Amniotic epithelial cell (primary cell): ENCODE measurements at regions not wholly inside any gene's neighbourhood (a gene's known extent, or its start where the extent isn't known, plus 50 kb on each side); places are given as distances from the start of the nearest gene placed in this dataset.
"Not testable (repeated sequence)": the region's sequence is repeated elsewhere in the genome, so short reads cannot be mapped to it uniquely, and the experiment has no call there.

Experiments
- DNase-seq: peaks from one replicate; pipeline ENCODE4 v3.0.0-alpha.2; 2010; ENCODE audit warnings: low read depth

DNA sequence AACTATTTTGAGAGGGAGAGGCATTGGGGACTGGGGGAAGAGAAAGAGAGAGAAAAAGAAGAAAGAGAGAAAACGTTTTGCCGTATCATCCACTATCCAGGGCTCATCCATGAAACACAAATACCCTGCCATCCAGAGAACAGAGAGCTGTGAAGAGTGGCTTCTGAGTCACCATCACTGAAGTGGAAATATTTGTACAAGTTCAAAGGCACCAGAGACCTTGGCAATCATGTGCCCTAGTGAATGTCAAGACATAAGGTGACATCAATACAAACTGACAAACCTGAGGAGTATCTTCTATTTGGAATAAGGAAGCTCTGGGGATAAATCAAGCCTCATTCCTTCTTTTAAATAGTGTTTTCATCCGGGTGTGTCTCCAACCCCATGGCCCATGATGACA is 197.2 kb upstream of the PROX1 start:
- DNase-seq = no peak

GRCh38 chr1:213793482-213794067 is 194.2 kb upstream of the PROX1 start:
- no peak for DNase-seq

- DNase-seq = no peak
Observed at GRCh38 chr1:213796525-213796924, 191.2 kb upstream of the PROX1 start.

GRCh38 chr1:213808288-213808687 is 179.5 kb upstream of the PROX1 start:
- DNase-seq = not testable (repeated sequence)

- DNase-seq = no peak
Observed at GRCh38 chr1:213817156-213817555, 170.6 kb upstream of the PROX1 start.

DNA sequence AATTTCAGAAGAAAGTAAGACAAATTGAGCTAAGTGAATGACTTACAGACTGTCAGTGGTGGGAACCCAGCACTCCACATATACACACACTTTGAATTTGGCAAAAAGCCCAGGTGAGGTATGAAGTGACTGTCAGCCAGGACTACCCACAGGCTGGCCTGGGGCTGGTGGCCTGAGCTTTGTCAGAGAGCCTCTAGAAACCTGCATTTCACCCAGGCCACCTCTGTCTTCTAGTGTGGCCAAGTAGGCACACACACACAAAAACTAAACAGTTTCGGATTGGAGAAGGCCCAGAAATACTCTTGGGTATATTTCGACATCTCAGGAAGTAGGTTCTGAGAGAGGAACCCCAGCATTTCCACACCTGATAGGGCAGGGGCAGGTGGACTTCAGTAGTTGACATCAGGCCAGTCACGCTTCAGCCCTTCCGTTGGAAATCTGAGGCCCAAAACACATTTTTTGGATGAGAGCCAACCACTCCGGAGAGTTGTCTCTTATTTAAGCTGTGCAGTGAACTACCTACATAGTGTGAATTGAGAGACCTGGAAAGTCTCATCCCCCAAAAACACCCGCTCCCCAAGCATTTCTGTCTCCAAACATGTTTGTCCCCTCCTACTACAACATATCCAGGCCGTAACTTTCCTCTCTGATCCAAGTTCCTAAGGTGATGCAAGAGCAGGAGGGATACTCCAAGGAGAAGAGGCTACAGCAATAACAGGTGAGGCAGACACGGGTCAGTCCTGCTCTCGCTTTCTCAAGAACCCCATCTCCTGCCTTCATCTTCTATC is 167.2 kb upstream of the PROX1 start:
- DNase-seq = no peak

- DNase-seq = no peak
Observed at GRCh38 chr1:213821175-213821942, 166.4 kb upstream of the PROX1 start.

GRCh38 chr1:213821943-213822334 is 165.8 kb upstream of the PROX1 start:
- no peak for DNase-seq

DNA sequence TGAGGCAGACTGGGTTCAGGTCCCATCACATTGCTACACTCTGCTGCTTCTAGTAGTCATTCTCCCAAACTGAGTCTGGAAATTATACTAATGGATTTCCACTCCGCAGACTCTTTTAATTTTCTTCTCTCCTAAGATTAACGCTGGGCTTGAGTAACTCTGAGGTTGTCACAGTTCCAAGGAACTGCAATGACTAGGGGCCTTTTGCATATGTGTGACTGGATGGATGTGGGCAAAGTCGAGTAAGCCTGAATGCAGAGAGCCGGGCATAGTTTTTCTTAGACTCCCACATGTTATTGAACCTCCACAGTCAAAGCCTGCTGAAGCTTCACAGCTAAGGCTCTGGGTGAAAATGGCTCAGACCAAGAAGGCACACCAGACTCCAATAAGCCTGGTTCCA is 160.9 kb upstream of the PROX1 start:
- no peak for DNase-seq

DNA sequence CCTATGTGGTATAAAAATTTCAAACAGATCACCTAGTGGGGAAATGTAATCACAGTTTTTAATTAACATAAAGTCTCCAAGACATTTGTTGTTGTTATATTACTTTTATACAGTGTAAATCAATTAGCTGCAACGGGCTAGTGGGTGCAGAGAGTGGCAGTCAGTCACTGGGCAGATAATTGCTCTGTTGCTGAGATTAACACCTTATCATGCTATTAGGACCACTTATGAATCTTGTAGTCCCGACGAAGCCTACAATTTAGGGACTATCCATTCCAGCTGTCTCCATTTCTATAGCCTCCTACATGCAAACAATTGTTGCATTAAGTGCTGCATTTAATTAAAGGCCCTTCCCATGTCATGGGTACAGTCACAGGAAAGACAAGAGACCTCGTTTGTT is 158.9 kb upstream of the PROX1 start:
- DNase-seq = no peak

DNA sequence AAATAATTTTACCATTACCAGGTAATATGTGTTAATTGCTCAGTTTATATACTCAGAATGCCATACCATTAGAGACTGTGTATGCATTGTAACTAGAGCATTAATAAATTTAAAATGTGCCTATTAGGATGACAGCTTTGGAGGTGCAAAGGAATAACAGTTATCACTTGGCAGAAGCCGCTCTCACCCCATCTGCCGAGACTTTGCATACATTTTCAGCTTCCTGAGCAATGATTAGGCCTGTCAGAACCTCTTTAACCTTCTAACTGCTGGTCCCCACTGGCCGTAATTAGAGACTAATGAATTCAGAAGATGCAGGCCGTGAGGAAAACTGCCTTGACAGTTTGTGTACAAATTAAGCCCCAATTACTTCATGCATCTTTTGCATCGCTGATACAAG is 158.0 kb upstream of the PROX1 start:
- DNase-seq = no peak

- DNase-seq = no peak
Observed at GRCh38 chr1:213830371-213830770, 157.4 kb upstream of the PROX1 start.

GRCh38 chr1:213840575-213840974 is 147.2 kb upstream of the PROX1 start:
- DNase-seq = no peak

- DNase-seq = no peak
Observed at GRCh38 chr1:213844632-213845031, 143.1 kb upstream of the PROX1 start.

DNA sequence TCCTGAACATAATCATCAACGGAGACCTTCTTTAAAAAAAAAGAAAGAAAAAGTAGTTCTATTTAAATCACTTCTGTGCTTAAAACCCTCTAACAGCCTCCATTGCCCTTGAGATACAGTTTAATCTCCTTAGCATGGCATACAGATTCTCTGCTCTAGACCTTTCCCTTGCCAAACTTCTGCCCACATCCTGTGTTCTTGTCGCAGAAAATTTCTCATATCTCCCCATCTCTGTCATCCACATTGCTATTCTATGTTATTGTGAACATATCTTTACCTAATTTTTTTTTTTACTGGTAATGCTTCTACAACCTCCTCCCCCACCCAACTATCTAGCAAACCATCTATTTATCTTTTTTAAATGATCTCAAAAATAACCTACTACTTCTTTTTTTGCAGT is 135.7 kb upstream of the PROX1 start:
- no peak for DNase-seq

DNA sequence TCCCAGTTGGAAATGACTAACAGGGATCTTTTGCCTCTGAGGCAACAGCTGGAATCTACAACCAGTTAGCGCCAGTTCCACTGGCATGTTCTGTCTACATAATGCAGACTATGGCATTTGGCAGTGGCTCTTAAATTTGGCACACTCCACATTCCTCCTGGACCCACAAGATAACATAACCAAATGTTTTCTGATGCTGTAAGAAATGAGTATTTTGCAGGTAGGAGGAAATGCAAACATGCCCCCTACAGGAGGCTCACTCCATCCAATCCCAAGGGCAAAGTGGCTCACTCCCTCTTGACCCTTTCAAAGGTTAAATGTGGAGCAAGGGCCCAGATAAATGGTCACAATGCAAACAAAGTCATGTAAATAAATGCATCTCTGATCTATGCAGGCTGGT is 129.2 kb upstream of the PROX1 start:
- DNase-seq = no peak

- DNase-seq = no peak
Observed at GRCh38 chr1:213861841-213862240, 125.9 kb upstream of the PROX1 start.

DNA sequence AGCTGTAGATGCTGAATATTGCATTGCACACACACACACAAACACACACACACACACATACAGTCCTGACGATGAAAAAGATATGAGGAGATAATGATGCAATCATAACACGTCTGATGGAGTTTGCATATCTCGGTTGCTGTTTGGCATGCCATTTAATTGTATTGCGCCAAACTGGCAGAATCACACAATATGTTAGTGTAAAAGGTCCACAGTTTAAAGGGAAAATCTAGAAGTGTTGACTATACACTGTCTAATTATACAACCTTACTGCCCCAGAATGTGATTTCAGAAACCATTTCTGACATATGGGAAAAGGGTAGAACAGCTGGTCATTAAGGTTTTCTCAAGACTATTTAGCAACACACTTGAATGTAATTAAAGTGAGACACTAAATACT is 123.7 kb upstream of the PROX1 start:
- DNase-seq = no peak

- DNase-seq = no peak
Observed at GRCh38 chr1:213868482-213868881, 119.3 kb upstream of the PROX1 start.

DNA sequence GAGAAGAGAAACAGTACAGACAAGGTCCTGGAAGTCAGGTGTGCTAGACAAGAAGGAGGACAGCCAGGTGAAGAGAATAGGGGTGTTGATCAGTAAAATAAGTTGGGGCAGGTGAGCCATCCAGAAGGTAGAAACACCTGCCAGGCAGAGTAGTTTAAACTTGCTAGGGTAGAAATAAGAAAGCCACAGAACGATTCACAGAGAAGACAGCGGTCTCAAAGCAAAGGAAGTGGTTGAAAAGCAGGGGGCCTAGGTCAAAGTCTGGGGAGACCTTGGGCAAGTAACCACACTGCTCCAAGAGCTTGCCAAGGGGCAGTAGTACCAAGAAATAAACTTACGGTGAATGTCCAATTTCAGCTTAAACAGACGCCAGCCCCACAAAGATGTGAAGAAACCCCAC is 116.6 kb upstream of the PROX1 start:
- DNase-seq = no peak

DNA sequence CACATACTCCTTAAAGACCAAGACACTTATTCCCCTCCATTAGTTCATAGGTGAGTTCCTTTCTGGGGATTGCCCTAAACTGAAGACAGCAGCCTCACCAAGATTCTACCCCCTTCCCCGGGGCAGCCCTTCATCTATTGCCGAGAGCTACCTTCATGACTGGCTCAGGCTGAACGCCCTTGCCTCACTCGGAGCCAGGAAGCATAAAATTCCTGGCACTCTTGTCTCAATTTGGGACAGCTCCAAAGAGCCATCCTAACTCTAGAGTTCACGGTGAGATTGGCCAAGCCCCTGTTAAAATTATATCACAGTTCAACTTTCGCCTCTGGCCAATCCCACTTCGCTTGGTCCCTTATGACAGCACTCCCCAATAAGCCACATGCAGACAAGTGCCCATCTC is 113.0 kb upstream of the PROX1 start:
- DNase-seq = no peak

DNA sequence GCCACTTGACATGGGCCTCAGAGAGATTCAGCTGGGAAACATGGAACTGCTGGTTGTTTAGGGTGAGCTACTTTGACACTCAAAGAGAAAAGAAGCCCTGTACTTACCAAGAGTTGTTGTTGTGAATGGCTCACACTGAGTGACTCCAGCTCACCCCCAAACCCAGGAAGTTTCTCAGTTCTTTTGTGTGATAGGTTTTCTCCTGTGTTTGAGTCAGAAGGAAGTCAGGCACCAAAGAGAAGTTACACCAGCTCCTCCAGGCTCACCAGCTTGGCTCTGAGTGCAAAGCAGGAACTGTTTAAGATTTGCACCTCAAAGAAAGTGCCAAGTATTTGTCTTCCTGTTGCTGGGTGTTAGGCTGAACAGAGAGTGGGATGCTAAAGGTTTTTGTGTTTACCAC is 111.2 kb upstream of the PROX1 start:
- no peak for DNase-seq

- DNase-seq = no peak
Observed at GRCh38 chr1:213883618-213884017, 104.2 kb upstream of the PROX1 start.
